22Rv1 (cell line): ENCODE measurements at regions not wholly inside any gene's neighbourhood (a gene's known extent, or its start where the extent isn't known, plus 50 kb on each side); places are given as distances from the start of the nearest gene placed in this dataset.

Experiments used
- H3K27ac ChIP-seq: fragments of 450-650 bp; 2 replicates; pipeline ENCODE4 v1.5.1; 2017
- CTCF ChIP-seq: fragments of 450-650 bp; IDR thresholded peaks from 2 replicates; pipeline ENCODE4 v1.5.1; 2017; ENCODE audit warnings: mild to moderate bottlenecking
- ZFX ChIP-seq: fragments of 450-650 bp; IDR thresholded peaks from 2 replicates; pipeline ENCODE4 v1.6.1; 2017; ENCODE audit warnings: antibody characterized with exemption, borderline replicate concordance

GRCh38 chr6:21738180-21739094 lies 144.9 kb downstream of the SOX4 start:
- H3K27ac ChIP-seq: peak overlapping the region; percentile 62

GRCh38 chr6:21739241-21739640 lies 145.7 kb downstream of the SOX4 start:
- no peak for TF ChIP-seq ZFX
- peak overlapping the region; percentile 62 for H3K27ac ChIP-seq

More at GRCh38 chr6:21738180-21739094, 144.9 kb downstream of the SOX4 start:
- no peak for TF ChIP-seq CTCF
- no peak for TF ChIP-seq ZFX

GRCh38 chr6:21739838-21740237 lies 146.3 kb downstream of the SOX4 start:
- no peak overlapping the region for H3K27ac ChIP-seq

GRCh38 chr6:21740376-21741124 lies 147.0 kb downstream of the SOX4 start:
- H3K27ac ChIP-seq: no peak overlapping the region
- TF ChIP-seq CTCF: no peak
- no peak for TF ChIP-seq ZFX

More at GRCh38 chr6:21739838-21740237, 146.3 kb downstream of the SOX4 start:
- TF ChIP-seq ZFX: no peak
- TF ChIP-seq CTCF: no peak

- H3K27ac ChIP-seq: no peak overlapping the region
- TF ChIP-seq ZFX (no peak), CTCF (no peak)
These were observed 147.9 kb downstream of the SOX4 start for GRCh38 chr6:21741221-21742109.

GRCh38 chr6:21742238-21742660 lies 148.7 kb downstream of the SOX4 start:
- H3K27ac ChIP-seq: no peak overlapping the region
- TF ChIP-seq ZFX: no peak
- TF ChIP-seq CTCF: no peak

- TF ChIP-seq CTCF (no peak), ZFX (no peak)
- no peak overlapping the region for H3K27ac ChIP-seq
These were observed 150.8 kb downstream of the SOX4 start for GRCh38 chr6:21744331-21744730.
